Ascending aorta (tissue), 2 donors: ENCODE measurements at regions not wholly inside any gene's neighbourhood (a gene's known extent, or its start where the extent isn't known, plus 50 kb on each side); places are given as distances from the start of the nearest gene placed in this dataset.

Experiments used
- DNase-seq, 2 donors: peaks; one replicate each; pipeline ENCODE4 v3.0.0-alpha.2; 2019; ENCODE audit warnings: low spot score in 2 of 2
- H3K27ac ChIP-seq, 2 donors: fragments of 200-600 bp; sonication (generic); one replicate each; pipeline ENCODE4 v1.5.1; 2016 to 2017; ENCODE audit warnings: mild to moderate bottlenecking in 1 of 2
- H3K27me3 ChIP-seq: fragments of 200-600 bp; sonication (generic); one replicate; pipeline ENCODE4 v1.5.1; 2017
- H3K36me3 ChIP-seq, 2 donors: fragments of 200-600 bp; sonication (generic); one replicate each; pipeline ENCODE4 v1.5.1; 2016
- H3K4me1 ChIP-seq, 2 donors: fragments of 200-600 bp; sonication (generic); one replicate each; pipeline ENCODE4 v1.5.1; 2016 to 2017; ENCODE audit warnings: mild to moderate bottlenecking in 1 of 2
- H3K4me3 ChIP-seq, 2 donors: fragments of 200-600 bp; sonication (generic); one replicate each; pipeline ENCODE4 v1.5.1; 2016 to 2017; ENCODE audit warnings: mild to moderate bottlenecking in 1 of 2
- H3K9me3 ChIP-seq, 2 donors: fragments of 200-600 bp; sonication (generic); one replicate each; pipeline ENCODE4 v1.5.1; 2016
- CTCF ChIP-seq, 3 experiments: fragments of 200-600 bp in 2 of 3; fragments of 450-650 bp in 1 of 3; sonication (generic) in 2 of 3; IDR thresholded peaks; one replicate each; pipeline ENCODE4 v1.5.1; 2016 to 2019; ENCODE audit warnings: antibody characterized with exemption in 3 of 3, mild to moderate bottlenecking in 1 of 3, moderate library complexity in 1 of 3
- intact Hi-C: fragments of 100-400 bp; cut with DNase I; formaldehyde crosslinking; loops from one replicate; pipeline ENCODE4 v1.15.1; 2023

DNA sequence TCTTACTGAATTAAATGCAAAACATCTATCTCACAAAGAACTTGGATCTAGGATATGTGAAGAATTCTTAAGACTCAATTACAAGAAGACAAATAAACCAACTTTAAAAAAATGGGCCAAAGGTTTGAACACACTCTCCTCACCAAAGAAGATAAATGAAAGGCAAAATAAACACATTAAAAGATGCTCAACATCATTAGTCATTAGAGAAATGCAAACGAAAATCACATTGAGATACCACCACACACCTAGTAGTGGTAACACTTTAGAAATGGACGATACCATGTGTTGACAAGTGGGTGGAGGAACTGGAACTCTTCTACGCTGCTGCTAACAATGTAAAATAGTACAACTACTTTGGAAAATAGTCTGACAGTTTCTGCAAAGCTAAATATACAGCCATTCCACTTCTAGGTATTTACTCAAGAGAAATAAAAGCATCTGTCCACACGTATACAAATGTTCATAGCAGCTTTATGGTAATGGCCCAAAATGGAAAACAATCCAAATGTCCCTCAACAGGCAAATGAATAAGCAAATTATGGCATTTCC is 194.3 kb downstream of the RHOU start:
- H3K9me3 ChIP-seq = peaks cover 0 to 4% of the 10 kb centered on the region in 2 donors
- no peak for TF ChIP-seq CTCF (IDR thresholded peaks at IDR 0.05)
- intact Hi-C loops = no loop called here
- no peak for DNase-seq
- no peaks in the 10 kb centered on the region for H3K27me3 ChIP-seq
- no peak overlapping the region for H3K27ac ChIP-seq
- no peak overlapping the region for H3K4me3 ChIP-seq
- H3K36me3 ChIP-seq = no peaks in the 10 kb centered on the region
- no peaks in the 10 kb centered on the region for H3K4me1 ChIP-seq

- peaks cover 0 to 4% of the 10 kb centered on the region in 2 donors for H3K9me3 ChIP-seq
- no peaks in the 10 kb centered on the region for H3K4me1 ChIP-seq
- intact Hi-C loops = no loop called here
- H3K36me3 ChIP-seq = no peaks in the 10 kb centered on the region
- no peak overlapping the region for H3K27ac ChIP-seq
- DNase-seq = peak in 1 of 2 donors; percentile 53
- TF ChIP-seq CTCF (IDR thresholded peaks at IDR 0.05) = no peak
- no peak overlapping the region for H3K4me3 ChIP-seq
- H3K27me3 ChIP-seq = no peaks in the 10 kb centered on the region
Observed at GRCh38 chr1:228930479-228930957, 195.2 kb downstream of the RHOU start.

DNA sequence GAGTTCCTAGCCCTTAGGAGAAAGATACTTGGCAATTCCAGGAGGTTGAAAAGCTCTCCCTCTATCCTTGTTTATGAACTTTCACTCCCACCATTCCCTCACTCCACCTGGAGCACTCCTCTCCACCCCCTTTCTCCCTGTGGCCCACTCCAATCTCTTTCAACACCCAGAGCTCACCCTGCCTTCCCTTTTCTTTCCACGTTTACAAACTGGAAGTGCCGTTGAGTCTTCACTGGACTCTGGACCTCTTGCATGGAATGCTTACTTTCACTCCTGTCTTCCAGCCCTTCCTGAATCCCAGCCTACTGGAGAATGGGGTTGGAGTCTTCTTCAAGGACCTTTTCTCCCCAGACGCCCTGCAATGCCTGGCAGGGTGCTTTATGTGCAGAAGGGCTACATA is 198.5 kb downstream of the RHOU start:
- Histone ChIP-seq H3K36me3 (no peaks in the 10 kb centered on the region), H3K4me1 (peaks cover 10 to 22% of the 10 kb centered on the region in 2 donors), H3K9me3 (peaks cover 0 to 4% of the 10 kb centered on the region in 2 donors), H3K27ac (no peak overlapping the region), H3K4me3 (no peak overlapping the region), H3K27me3 (no peaks in the 10 kb centered on the region)
- peak in 1 of 2 donors; percentile 15 for DNase-seq
- intact Hi-C loops = no loop called here
- TF ChIP-seq CTCF (IDR thresholded peaks at IDR 0.05) = no peak

GRCh38 chr1:228935198-228935663 is 200.0 kb downstream of the RHOU start:
- Histone ChIP-seq H3K4me1 (peaks cover 10 to 27% of the 10 kb centered on the region in 2 donors), H3K9me3 (no peaks in the 10 kb centered on the region), H3K4me3 (no peak overlapping the region), H3K27me3 (no peaks in the 10 kb centered on the region), H3K36me3 (no peaks in the 10 kb centered on the region), H3K27ac (no peak overlapping the region)
- no peak for TF ChIP-seq CTCF (IDR thresholded peaks at IDR 0.05)
- no peak for DNase-seq
- intact Hi-C loops = no loop called here

DNA sequence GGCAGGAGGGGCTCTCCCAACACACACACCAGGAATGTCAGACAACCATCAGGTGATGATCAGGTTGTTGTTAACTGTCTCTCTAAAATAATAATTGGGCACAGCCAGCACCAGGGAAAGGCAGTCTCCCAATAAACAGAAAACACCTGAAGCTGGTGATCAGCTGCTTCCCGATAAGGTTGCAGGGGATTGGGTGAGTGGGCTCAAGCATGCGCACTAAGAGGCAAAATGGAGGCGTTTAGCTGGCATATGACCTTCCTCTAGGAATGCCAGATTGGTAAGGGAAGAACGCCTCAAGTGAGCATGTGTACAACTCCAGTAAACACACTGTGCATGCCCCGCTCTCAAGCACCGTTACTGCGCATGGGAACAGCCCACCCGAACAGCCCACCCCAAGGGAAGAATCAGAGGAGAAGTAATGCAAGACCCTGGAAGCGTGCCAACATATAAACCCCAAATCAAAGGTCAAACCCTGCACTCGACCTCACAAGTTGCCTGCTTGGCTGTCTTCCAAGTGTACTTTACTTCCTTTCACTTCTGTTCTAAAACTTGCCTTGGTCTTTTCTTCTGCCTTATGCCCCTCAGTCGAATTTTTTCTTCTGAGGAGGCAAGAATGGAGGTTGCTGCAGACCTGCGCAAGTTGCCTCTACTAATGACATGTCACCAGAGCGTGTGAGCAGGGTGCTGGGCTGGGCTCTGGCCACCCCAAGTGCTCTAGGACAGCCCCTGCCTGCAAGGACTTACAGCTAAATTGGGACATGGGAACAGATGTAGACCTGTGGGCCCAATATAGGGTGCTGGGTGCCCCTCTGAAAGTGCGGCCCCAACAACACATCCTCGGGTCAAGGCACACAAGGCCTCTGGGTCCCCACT is 200.8 kb downstream of the RHOU start:
- H3K9me3 ChIP-seq = no peaks in the 10 kb centered on the region
- no peak overlapping the region for H3K27ac ChIP-seq
- no peak for DNase-seq
- H3K27me3 ChIP-seq = no peaks in the 10 kb centered on the region
- H3K4me1 ChIP-seq = peaks cover 10 to 27% of the 10 kb centered on the region in 2 donors
- no peak overlapping the region for H3K4me3 ChIP-seq
- H3K36me3 ChIP-seq = no peaks in the 10 kb centered on the region
- intact Hi-C loops = no loop called here
- no peak for TF ChIP-seq CTCF (IDR thresholded peaks at IDR 0.05)
